HL-60 (cell line): ENCODE measurements at regions not wholly inside any gene's neighbourhood (a gene's known extent, or its start where the extent isn't known, plus 50 kb on each side); places are given as distances from the start of the nearest gene placed in this dataset.

Source experiments
- DNase-seq, 2 experiments: peaks; one replicate each; pipeline ENCODE4 v3.0.0-alpha.2; 2010 to 2020; ENCODE audit warnings: low read depth in 1 of 2, low spot score in 1 of 2
- H3K27ac ChIP-seq: fragments of 250-450 bp; sonication (Bioruptor Pico); replicated peaks from 2 replicates; pipeline ENCODE4 v1.5.1; 2020; ENCODE audit warnings: mild to moderate bottlenecking, moderate library complexity
- H3K27me3 ChIP-seq: fragments of 250-450 bp; sonication (Bioruptor Pico); 2 replicates; pipeline ENCODE4 v1.5.1; 2021; ENCODE audit warnings: mild to moderate bottlenecking, moderate library complexity; ENCODE audit not compliant: insufficient read depth, poor library complexity, severe bottlenecking
- H3K4me3 ChIP-seq: replicated peaks from 2 replicates; pipeline ENCODE4 v1.5.1; 2011; ENCODE audit warnings: mild to moderate bottlenecking, control low read depth, low read length; ENCODE audit not compliant: insufficient read depth
- CTCF ChIP-seq: IDR thresholded peaks from one replicate; pipeline ENCODE4 v1.5.1; 2011; ENCODE audit warnings: low read length, control low read depth, inconsistent platforms; ENCODE audit not compliant: insufficient read depth
- GABPA ChIP-seq: IDR thresholded peaks from 2 replicates; pipeline ENCODE4 v1.6.1; 2012; ENCODE audit warnings: low read depth
- POLR2AphosphoS5 ChIP-seq: IDR thresholded peaks from 2 replicates; pipeline ENCODE4 v1.6.1; 2012; ENCODE audit warnings: low read depth
- SPI1 ChIP-seq: IDR thresholded peaks from 2 replicates; pipeline ENCODE4 v1.6.1; 2012; ENCODE audit warnings: low read depth, mild to moderate bottlenecking, borderline replicate concordance
- TF ChIP-seq, protein P1 (sequence below): IDR thresholded peaks from 2 replicates; pipeline ENCODE4 v1.6.1; 2012; ENCODE audit warnings: low read depth; ENCODE audit not compliant: insufficient replicate concordance

DNA sequence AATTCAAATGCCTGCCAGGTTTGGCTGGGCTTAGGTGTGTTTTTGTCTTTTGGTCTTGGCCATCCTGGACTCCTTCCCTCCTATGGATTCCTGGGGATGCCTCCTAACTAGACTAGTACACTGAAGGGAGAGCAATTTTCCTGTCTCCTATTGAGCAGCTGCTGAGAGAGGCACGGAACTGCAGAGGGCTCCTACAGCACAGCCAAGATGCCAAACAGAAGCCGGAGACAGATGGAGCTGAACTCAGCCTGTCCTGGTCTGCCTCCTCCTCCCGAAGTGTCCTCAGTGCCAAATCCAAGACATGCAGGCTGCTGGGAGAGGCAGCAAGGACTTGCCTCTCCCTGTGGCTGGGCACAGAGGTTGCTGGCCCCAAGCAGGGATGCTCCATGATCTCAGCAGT lies 256.6 kb upstream of the PROK2 start:
- no peak for TF ChIP-seq POLR2AphosphoS5
- TF ChIP-seq, protein P1, sequence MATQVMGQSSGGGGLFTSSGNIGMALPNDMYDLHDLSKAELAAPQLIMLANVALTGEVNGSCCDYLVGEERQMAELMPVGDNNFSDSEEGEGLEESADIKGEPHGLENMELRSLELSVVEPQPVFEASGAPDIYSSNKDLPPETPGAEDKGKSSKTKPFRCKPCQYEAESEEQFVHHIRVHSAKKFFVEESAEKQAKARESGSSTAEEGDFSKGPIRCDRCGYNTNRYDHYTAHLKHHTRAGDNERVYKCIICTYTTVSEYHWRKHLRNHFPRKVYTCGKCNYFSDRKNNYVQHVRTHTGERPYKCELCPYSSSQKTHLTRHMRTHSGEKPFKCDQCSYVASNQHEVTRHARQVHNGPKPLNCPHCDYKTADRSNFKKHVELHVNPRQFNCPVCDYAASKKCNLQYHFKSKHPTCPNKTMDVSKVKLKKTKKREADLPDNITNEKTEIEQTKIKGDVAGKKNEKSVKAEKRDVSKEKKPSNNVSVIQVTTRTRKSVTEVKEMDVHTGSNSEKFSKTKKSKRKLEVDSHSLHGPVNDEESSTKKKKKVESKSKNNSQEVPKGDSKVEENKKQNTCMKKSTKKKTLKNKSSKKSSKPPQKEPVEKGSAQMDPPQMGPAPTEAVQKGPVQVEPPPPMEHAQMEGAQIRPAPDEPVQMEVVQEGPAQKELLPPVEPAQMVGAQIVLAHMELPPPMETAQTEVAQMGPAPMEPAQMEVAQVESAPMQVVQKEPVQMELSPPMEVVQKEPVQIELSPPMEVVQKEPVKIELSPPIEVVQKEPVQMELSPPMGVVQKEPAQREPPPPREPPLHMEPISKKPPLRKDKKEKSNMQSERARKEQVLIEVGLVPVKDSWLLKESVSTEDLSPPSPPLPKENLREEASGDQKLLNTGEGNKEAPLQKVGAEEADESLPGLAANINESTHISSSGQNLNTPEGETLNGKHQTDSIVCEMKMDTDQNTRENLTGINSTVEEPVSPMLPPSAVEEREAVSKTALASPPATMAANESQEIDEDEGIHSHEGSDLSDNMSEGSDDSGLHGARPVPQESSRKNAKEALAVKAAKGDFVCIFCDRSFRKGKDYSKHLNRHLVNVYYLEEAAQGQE: no peak
- no peak for TF ChIP-seq CTCF
- no peak for TF ChIP-seq SPI1
- no peak for TF ChIP-seq GABPA
- Histone ChIP-seq H3K4me3 (no peak overlapping the region), H3K27ac (no peak overlapping the region), H3K27me3 (no peaks in the 10 kb centered on the region)
- DNase-seq: no peak

- H3K4me3 ChIP-seq: no peak overlapping the region
- no peaks in the 10 kb centered on the region for H3K27me3 ChIP-seq
- H3K27ac ChIP-seq: no peak overlapping the region
- TF ChIP-seq SPI1 (no peak), POLR2AphosphoS5 (no peak), CTCF (no peak), GABPA (no peak)
- TF ChIP-seq, protein P1: no peak
- no peak for DNase-seq
Measured at GRCh38 chr3:72041076-72041475, 256.1 kb upstream of the PROK2 start.

GRCh38 chr3:72039677-72040076 lies 254.7 kb upstream of the PROK2 start:
- H3K27ac ChIP-seq: no peak overlapping the region
- no peak overlapping the region for H3K4me3 ChIP-seq
- H3K27me3 ChIP-seq: no peaks in the 10 kb centered on the region
- no peak for DNase-seq
- TF ChIP-seq GABPA (no peak), SPI1 (no peak), POLR2AphosphoS5 (no peak), CTCF (no peak)
- TF ChIP-seq, protein P1: no peak
